ENCODE measurements at regions not wholly inside any gene's neighbourhood (a gene's known extent, or its start where the extent isn't known, plus 50 kb on each side); places are given as distances from the start of the nearest gene placed in this dataset.

DNA sequence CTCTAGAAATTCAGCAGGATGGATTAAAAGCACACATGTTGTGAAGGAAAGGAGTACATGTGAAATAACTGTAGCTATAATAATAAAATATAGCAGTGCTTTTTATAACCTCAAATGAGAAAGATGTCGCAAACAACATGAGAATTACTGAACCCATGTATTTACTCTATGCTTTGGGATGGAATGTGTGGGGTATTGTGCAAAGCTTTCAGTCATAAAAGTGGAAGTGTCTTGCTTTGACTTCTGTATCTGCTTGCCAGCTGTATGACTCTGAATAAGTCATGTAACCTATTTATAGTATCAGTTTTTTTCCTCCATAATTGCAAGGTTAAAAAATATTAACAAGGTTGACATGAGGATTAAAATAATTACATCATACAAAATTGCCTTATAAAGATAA is 519.3 kb upstream of the CADM2 start:
- Histone ChIP-seq H3K9ac (ENCODE audit: low read depth in 1 of 2, low read length in 2 of 2) (no peak overlapping the region), H3K4me3 (ENCODE audit: low read depth in 1 of 3, low read length in 3 of 3) (no peak overlapping the region), H3K9me3 (ENCODE audit: control insufficient read depth in 4 of 4, low read length in 3 of 4) (no peaks in the 10 kb centered on the region), H3K4me1 (ENCODE audit: control insufficient read depth in 4 of 4, insufficient read depth in 4 of 4, low read length in 3 of 4) (no peaks in the 10 kb centered on the region), H3K27me3 (ENCODE audit: control insufficient read depth in 4 of 4, insufficient read depth in 4 of 4, low read length in 3 of 4) (no peaks in the 10 kb centered on the region), H3K27ac (ENCODE audit: low read depth in 1 of 2, low read length in 2 of 2) (no peak overlapping the region), H3K36me3 (ENCODE audit: control insufficient read depth in 4 of 4, insufficient read depth in 3 of 4, low read depth in 1 of 4, low read length in 3 of 4) (no peaks in the 10 kb centered on the region)
- TF ChIP-seq EGR1 (IDR thresholded peaks at IDR 0.05; ENCODE audit: low read depth in 2 of 2) (no peak), FOXA2 (IDR thresholded peaks at IDR 0.05) (no peak), MAX (IDR thresholded peaks at IDR 0.05) (no peak), HNF4G (IDR thresholded peaks at IDR 0.05) (no peak), FOXA1 (IDR thresholded peaks at IDR 0.05) (no peak)
- TF ChIP-seq, protein P1, sequence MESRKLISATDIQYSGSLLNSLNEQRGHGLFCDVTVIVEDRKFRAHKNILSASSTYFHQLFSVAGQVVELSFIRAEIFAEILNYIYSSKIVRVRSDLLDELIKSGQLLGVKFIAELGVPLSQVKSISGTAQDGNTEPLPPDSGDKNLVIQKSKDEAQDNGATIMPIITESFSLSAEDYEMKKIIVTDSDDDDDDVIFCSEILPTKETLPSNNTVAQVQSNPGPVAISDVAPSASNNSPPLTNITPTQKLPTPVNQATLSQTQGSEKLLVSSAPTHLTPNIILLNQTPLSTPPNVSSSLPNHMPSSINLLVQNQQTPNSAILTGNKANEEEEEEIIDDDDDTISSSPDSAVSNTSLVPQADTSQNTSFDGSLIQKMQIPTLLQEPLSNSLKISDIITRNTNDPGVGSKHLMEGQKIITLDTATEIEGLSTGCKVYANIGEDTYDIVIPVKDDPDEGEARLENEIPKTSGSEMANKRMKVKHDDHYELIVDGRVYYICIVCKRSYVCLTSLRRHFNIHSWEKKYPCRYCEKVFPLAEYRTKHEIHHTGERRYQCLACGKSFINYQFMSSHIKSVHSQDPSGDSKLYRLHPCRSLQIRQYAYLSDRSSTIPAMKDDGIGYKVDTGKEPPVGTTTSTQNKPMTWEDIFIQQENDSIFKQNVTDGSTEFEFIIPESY (IDR thresholded peaks at IDR 0.05), result no peak
- 87% methylated on average over 1 of the region's 1 CpG for WGBS
- no peak for DNase-seq (ENCODE audit: low spot score)

GRCh38 chr3:84440291-84440690 is 518.5 kb upstream of the CADM2 start:
- TF ChIP-seq RXRA (IDR thresholded peaks at IDR 0.05), result no peak
- TF ChIP-seq EGR1 (IDR thresholded peaks at IDR 0.05; ENCODE audit: low read depth in 2 of 2), result no peak
- TF ChIP-seq, protein P2, sequence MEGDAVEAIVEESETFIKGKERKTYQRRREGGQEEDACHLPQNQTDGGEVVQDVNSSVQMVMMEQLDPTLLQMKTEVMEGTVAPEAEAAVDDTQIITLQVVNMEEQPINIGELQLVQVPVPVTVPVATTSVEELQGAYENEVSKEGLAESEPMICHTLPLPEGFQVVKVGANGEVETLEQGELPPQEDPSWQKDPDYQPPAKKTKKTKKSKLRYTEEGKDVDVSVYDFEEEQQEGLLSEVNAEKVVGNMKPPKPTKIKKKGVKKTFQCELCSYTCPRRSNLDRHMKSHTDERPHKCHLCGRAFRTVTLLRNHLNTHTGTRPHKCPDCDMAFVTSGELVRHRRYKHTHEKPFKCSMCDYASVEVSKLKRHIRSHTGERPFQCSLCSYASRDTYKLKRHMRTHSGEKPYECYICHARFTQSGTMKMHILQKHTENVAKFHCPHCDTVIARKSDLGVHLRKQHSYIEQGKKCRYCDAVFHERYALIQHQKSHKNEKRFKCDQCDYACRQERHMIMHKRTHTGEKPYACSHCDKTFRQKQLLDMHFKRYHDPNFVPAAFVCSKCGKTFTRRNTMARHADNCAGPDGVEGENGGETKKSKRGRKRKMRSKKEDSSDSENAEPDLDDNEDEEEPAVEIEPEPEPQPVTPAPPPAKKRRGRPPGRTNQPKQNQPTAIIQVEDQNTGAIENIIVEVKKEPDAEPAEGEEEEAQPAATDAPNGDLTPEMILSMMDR (IDR thresholded peaks at IDR 0.05; ENCODE audit: low read depth, low read length, missing input control), result no peak
- Histone ChIP-seq H3K4me3 (ENCODE audit: low read depth in 1 of 3, low read length in 3 of 3) (no peak overlapping the region), H3K27ac (ENCODE audit: low read depth in 1 of 2, low read length in 2 of 2) (no peak overlapping the region), H3K4me1 (ENCODE audit: control insufficient read depth in 4 of 4, insufficient read depth in 4 of 4, low read length in 3 of 4) (no peaks in the 10 kb centered on the region), H3K9me3 (ENCODE audit: control insufficient read depth in 4 of 4, low read length in 3 of 4) (no peaks in the 10 kb centered on the region), H3K36me3 (ENCODE audit: control insufficient read depth in 4 of 4, insufficient read depth in 3 of 4, low read depth in 1 of 4, low read length in 3 of 4) (no peaks in the 10 kb centered on the region), H3K27me3 (ENCODE audit: control insufficient read depth in 4 of 4, insufficient read depth in 4 of 4, low read length in 3 of 4) (no peaks in the 10 kb centered on the region), H3K9ac (ENCODE audit: low read depth in 1 of 2, low read length in 2 of 2) (no peak overlapping the region)
- DNase-seq (ENCODE audit: low spot score), result no peak
- WGBS, result 64% methylated on average over 11 of the region's 11 CpGs

- 76% methylated on average over 2 of the region's 2 CpGs for WGBS
- Histone ChIP-seq H3K9ac (ENCODE audit: low read depth in 1 of 2, low read length in 2 of 2) (no peak overlapping the region), H3K27ac (ENCODE audit: low read depth in 1 of 2, low read length in 2 of 2) (no peak overlapping the region), H3K9me3 (ENCODE audit: control insufficient read depth in 4 of 4, low read length in 3 of 4) (no peaks in the 10 kb centered on the region), H3K4me3 (ENCODE audit: low read depth in 1 of 3, low read length in 3 of 3) (no peak overlapping the region), H3K36me3 (ENCODE audit: control insufficient read depth in 4 of 4, insufficient read depth in 3 of 4, low read depth in 1 of 4, low read length in 3 of 4) (no peaks in the 10 kb centered on the region), H3K4me1 (ENCODE audit: control insufficient read depth in 4 of 4, insufficient read depth in 4 of 4, low read length in 3 of 4) (no peaks in the 10 kb centered on the region), H3K27me3 (ENCODE audit: control insufficient read depth in 4 of 4, insufficient read depth in 4 of 4, low read length in 3 of 4) (no peaks in the 10 kb centered on the region)
- DNase-seq (ENCODE audit: low spot score), result no peak
- TF ChIP-seq GABPA (IDR thresholded peaks at IDR 0.05 in 1 of 2, conservative IDR thresholded peaks at IDR 0.05 in 1 of 2) (no peak), NR2F2 (IDR thresholded peaks at IDR 0.05) (no peak), JUND (IDR thresholded peaks at IDR 0.05) (no peak), YY1 (IDR thresholded peaks at IDR 0.05) (no peak), HNF4G (IDR thresholded peaks at IDR 0.05) (no peak)
- TF ChIP-seq, protein P3, sequence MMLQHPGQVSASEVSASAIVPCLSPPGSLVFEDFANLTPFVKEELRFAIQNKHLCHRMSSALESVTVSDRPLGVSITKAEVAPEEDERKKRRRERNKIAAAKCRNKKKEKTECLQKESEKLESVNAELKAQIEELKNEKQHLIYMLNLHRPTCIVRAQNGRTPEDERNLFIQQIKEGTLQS (IDR thresholded peaks at IDR 0.05), result no peak
Observed at GRCh38 chr3:84442533-84442932, 516.3 kb upstream of the CADM2 start.

All from liver (tissue), 8 donors.